ENCODE measurements at regions not wholly inside any gene's neighbourhood (a gene's known extent, or its start where the extent isn't known, plus 50 kb on each side); places are given as distances from the start of the nearest gene placed in this dataset.

DNA sequence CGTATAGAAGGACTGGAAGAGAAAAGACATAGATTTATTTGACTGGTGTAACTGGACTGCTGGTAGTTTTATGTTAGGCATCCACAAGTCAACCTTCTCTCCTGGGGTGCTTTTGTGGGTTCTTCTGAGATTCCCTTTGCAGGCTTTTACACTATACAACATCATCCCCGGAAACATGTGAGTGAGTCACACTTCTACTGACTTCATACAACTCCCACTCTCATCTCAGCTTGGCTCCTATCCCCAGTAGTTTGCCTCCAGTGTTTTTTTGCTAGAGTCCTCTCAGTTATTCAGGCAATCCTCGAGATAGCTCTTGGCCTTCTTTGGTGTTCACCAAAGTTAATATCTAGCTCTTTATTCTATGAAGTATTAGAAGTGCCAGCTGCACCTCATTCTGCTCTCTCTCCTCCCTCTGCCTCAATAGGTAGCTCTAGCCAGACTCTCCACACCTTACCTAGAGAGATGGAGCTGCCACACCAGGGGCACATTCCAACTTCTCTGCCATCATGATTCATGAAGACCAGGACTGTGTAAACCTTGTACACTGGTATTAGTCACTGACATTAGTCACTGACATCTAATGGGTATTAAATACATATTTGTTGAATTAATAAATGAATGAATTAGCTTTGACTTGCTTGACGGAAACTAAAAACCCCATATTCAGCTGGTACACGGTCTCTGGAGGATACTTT, 281.9 kb downstream of the PPP1R3A start:
- TF ChIP-seq POLR2A (IDR thresholded peaks at IDR 0.05; ENCODE audit: low read length) (no peak), GATA1 (IDR thresholded peaks at IDR 0.05; ENCODE audit: low read depth, low read length) (no peak)
